ENCODE measurements at regions not wholly inside any gene's neighbourhood (a gene's known extent, or its start where the extent isn't known, plus 50 kb on each side); places are given as distances from the start of the nearest gene placed in this dataset.

GRCh38 chr10:44209811-44210210 is 175.1 kb downstream of the CXCL12 start:
- TF ChIP-seq, protein P1, sequence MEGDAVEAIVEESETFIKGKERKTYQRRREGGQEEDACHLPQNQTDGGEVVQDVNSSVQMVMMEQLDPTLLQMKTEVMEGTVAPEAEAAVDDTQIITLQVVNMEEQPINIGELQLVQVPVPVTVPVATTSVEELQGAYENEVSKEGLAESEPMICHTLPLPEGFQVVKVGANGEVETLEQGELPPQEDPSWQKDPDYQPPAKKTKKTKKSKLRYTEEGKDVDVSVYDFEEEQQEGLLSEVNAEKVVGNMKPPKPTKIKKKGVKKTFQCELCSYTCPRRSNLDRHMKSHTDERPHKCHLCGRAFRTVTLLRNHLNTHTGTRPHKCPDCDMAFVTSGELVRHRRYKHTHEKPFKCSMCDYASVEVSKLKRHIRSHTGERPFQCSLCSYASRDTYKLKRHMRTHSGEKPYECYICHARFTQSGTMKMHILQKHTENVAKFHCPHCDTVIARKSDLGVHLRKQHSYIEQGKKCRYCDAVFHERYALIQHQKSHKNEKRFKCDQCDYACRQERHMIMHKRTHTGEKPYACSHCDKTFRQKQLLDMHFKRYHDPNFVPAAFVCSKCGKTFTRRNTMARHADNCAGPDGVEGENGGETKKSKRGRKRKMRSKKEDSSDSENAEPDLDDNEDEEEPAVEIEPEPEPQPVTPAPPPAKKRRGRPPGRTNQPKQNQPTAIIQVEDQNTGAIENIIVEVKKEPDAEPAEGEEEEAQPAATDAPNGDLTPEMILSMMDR (conservative IDR thresholded peaks at IDR 0.05) = no peak
- TF ChIP-seq EZH2 (IDR thresholded peaks at IDR 0.05; ENCODE audit: low read depth) = no peak

Measured in PC-9 (cell line).